GM23338 (cell line): ENCODE measurements at regions not wholly inside any gene's neighbourhood (a gene's known extent, or its start where the extent isn't known, plus 50 kb on each side); places are given as distances from the start of the nearest gene placed in this dataset.

ENCODE experiments used
- ATAC-seq: fragments of 200-7000 bp; cut with Tn5 transposase; 3 replicates; pipeline ENCODE4 v1.9.1; 2020
- DNase-seq: peaks from one replicate; pipeline ENCODE4 v3.0.0-alpha.2; 2015; ENCODE audit warnings: low spot score
- H2AFZ ChIP-seq: fragments of 200-600 bp; sonication (generic); 2 replicates; pipeline ENCODE4 v1.8.0; 2016; ENCODE audit warnings: antibody characterized with exemption, mild to moderate bottlenecking, moderate library complexity
- H3F3A ChIP-seq: fragments of 200-600 bp; sonication (generic); replicated peaks from 2 replicates; pipeline ENCODE4 v1.8.0; 2017; ENCODE audit warnings: antibody characterized with exemption, mixed run types, low read depth
- H3K27ac ChIP-seq: fragments of 200-600 bp; sonication (generic); 2 replicates; pipeline ENCODE4 v1.6.1; 2016; ENCODE audit warnings: low read depth
- H3K27me3 ChIP-seq: fragments of 200-600 bp; sonication (generic); 2 replicates; pipeline ENCODE4 v1.8.0; 2016; ENCODE audit warnings: mild to moderate bottlenecking, mixed run types, moderate library complexity; ENCODE audit not compliant: insufficient read depth
- H3K36me3 ChIP-seq: fragments of 200-600 bp; sonication (generic); 2 replicates; pipeline ENCODE4 v1.8.0; 2016; ENCODE audit warnings: mild to moderate bottlenecking; ENCODE audit not compliant: insufficient read depth
- H3K4me1 ChIP-seq: fragments of 200-600 bp; sonication (generic); 2 replicates; pipeline ENCODE4 v1.8.0; 2016; ENCODE audit warnings: mild to moderate bottlenecking, moderate library complexity; ENCODE audit not compliant: insufficient read depth
- H3K4me2 ChIP-seq: fragments of 200-600 bp; sonication (generic); 2 replicates; pipeline ENCODE4 v1.7.1; 2017; ENCODE audit warnings: mixed run types
- H3K4me3 ChIP-seq: fragments of 200-600 bp; sonication (generic); 2 replicates; pipeline ENCODE4 v1.6.1; 2016; ENCODE audit warnings: mixed run types
- H3K79me2 ChIP-seq: fragments of 200-600 bp; sonication (generic); replicated peaks from 2 replicates; pipeline ENCODE4 v1.8.0; 2017; ENCODE audit warnings: mild to moderate bottlenecking; ENCODE audit not compliant: insufficient read depth
- H3K9me2 ChIP-seq: fragments of 200-600 bp; sonication (generic); 2 replicates; pipeline ENCODE4 v1.8.0; 2017; ENCODE audit not compliant: insufficient read depth
- H4K20me1 ChIP-seq: fragments of 200-600 bp; sonication (generic); replicated peaks from 2 replicates; pipeline ENCODE4 v1.8.0; 2017; ENCODE audit warnings: mild to moderate bottlenecking; ENCODE audit not compliant: insufficient read depth
- H3K27ac Mint-ChIP-seq: 2 replicates; pipeline ENCODE4 v1.8.0; 2020; ENCODE audit warnings: inconsistent platforms, mild to moderate bottlenecking, moderate library complexity, mixed read lengths
- H3K27me3 Mint-ChIP-seq: 3 replicates; pipeline ENCODE4 v1.8.0; 2022; ENCODE audit warnings: low read depth, mild to moderate bottlenecking, moderate library complexity, mixed read lengths, inconsistent platforms; ENCODE audit not compliant: insufficient read depth, poor library complexity
- H3K36me3 Mint-ChIP-seq: 3 replicates; pipeline ENCODE4 v1.8.0; 2021; ENCODE audit warnings: low read depth, mild to moderate bottlenecking, inconsistent platforms, moderate library complexity, mixed read lengths
- H3K4me1 Mint-ChIP-seq: 3 replicates; pipeline ENCODE4 v1.8.0; 2020; ENCODE audit warnings: mild to moderate bottlenecking, inconsistent platforms, mixed read lengths
- H3K4me3 Mint-ChIP-seq: 3 replicates; pipeline ENCODE4 v1.8.0; 2021; ENCODE audit warnings: moderate library complexity, mild to moderate bottlenecking, inconsistent platforms, mixed read lengths
- H3K9me3 Mint-ChIP-seq: 3 replicates; pipeline ENCODE4 v1.8.0; 2020; ENCODE audit warnings: moderate library complexity, mild to moderate bottlenecking, inconsistent platforms, mixed read lengths
- CREB1 ChIP-seq: fragments of 250-450 bp; sonication (Bioruptor Pico); IDR thresholded peaks from 2 replicates; pipeline ENCODE4 v1.5.0; 2020; ENCODE audit warnings: low read depth, mild to moderate bottlenecking, moderate library complexity
- EZH2phosphoT487 ChIP-seq: fragments of 200-600 bp; sonication (generic); IDR thresholded peaks from one replicate; pipeline ENCODE4 v1.8.1; 2018; ENCODE audit warnings: antibody characterized with exemption; ENCODE audit not compliant: unreplicated experiment
- JUNB ChIP-seq: IDR thresholded peaks from one replicate; pipeline ENCODE4 v1.6.1; 2016; ENCODE audit warnings: antibody characterized with exemption; ENCODE audit not compliant: unreplicated experiment
- NANOG ChIP-seq: IDR thresholded peaks from 2 replicates; pipeline ENCODE4 v1.6.1; 2016; ENCODE audit warnings: antibody characterized with exemption, borderline replicate concordance
- POLR2AphosphoS5 ChIP-seq: IDR thresholded peaks from 2 replicates; pipeline ENCODE4 v1.6.1; 2016; ENCODE audit warnings: antibody characterized with exemption, low read depth
- STAT1 ChIP-seq: IDR thresholded peaks from one replicate; pipeline ENCODE4 v1.6.1; 2016; ENCODE audit warnings: antibody characterized with exemption; ENCODE audit not compliant: unreplicated experiment
- ZNF114 ChIP-seq: fragments of 250-450 bp; sonication (Bioruptor Pico); IDR thresholded peaks from 2 replicates; pipeline ENCODE4 v1.5.0; 2020; ENCODE audit warnings: mild to moderate bottlenecking, moderate library complexity
- ZNF331 ChIP-seq: fragments of 250-450 bp; sonication (Bioruptor Pico); IDR thresholded peaks from 2 replicates; pipeline ENCODE4 v1.5.0; 2020; ENCODE audit warnings: low read depth, mild to moderate bottlenecking, moderate library complexity
- TF ChIP-seq, protein P1 (sequence below): fragments of 250-450 bp; sonication (Bioruptor Pico); IDR thresholded peaks from 2 replicates; pipeline ENCODE4 v1.5.0; 2020; ENCODE audit warnings: mild to moderate bottlenecking, moderate library complexity
- TF ChIP-seq, protein P2 (sequence below): IDR thresholded peaks from one replicate; pipeline ENCODE4 v1.6.1; 2018; ENCODE audit warnings: antibody characterized with exemption; ENCODE audit not compliant: unreplicated experiment
- TF ChIP-seq, protein P3 (sequence below): IDR thresholded peaks from 2 replicates; pipeline ENCODE4 v1.6.1; 2016; ENCODE audit warnings: antibody characterized with exemption
- TF ChIP-seq, protein P4 (sequence below), 2 experiments: fragments of 200-600 bp in 1 of 2; sonication (generic) in 1 of 2; conservative IDR thresholded peaks; 2 replicates each; pipeline versions ENCODE4 v1.5.1 to v1.6.1; 2016 to 2017; ENCODE audit warnings: antibody characterized with exemption in 2 of 2, low read depth in 2 of 2, mild to moderate bottlenecking in 2 of 2, moderate library complexity in 1 of 2

DNA sequence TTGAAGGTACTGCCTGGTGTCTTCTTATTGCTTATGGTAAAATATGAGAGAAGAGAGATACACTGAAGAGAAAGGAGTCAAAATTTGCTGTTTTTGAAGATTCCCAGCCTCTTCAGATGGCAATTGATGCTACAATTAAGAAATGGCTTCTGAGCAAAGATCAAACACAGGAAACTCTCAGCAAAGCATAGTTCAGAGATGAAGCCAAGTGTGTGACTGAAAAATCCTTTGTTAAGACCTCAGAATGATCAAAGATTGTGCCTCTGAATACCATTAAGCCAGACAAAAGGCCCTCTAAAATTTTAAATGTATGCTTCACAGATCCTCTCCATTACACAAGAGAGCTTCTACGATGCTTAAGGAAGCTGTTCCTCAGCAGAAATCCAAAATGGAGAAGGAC, 216.3 kb downstream of the UXS1 start:
- H3K9me3 Mint-ChIP-seq = peaks cover 35% of the 10 kb centered on the region
- DNase-seq (no peak), ATAC-seq (no peak)
- no peak overlapping the region for H2AFZ ChIP-seq
- H3K4me2 ChIP-seq = no peak overlapping the region
- no peaks in the 10 kb centered on the region for H3F3A ChIP-seq
- no peaks in the 10 kb centered on the region for H3K36me3 ChIP-seq
- H3K36me3 Mint-ChIP-seq = peaks cover 18% of the 10 kb centered on the region
- TF ChIP-seq ZNF114 (CRISPR knock-in tag) (no peak), EZH2phosphoT487 (no peak), CREB1 (CRISPR knock-in tag) (no peak), STAT1 (no peak), POLR2AphosphoS5 (no peak), JUNB (no peak), NANOG (no peak), ZNF331 (CRISPR knock-in tag) (no peak)
- TF ChIP-seq, protein P1, sequence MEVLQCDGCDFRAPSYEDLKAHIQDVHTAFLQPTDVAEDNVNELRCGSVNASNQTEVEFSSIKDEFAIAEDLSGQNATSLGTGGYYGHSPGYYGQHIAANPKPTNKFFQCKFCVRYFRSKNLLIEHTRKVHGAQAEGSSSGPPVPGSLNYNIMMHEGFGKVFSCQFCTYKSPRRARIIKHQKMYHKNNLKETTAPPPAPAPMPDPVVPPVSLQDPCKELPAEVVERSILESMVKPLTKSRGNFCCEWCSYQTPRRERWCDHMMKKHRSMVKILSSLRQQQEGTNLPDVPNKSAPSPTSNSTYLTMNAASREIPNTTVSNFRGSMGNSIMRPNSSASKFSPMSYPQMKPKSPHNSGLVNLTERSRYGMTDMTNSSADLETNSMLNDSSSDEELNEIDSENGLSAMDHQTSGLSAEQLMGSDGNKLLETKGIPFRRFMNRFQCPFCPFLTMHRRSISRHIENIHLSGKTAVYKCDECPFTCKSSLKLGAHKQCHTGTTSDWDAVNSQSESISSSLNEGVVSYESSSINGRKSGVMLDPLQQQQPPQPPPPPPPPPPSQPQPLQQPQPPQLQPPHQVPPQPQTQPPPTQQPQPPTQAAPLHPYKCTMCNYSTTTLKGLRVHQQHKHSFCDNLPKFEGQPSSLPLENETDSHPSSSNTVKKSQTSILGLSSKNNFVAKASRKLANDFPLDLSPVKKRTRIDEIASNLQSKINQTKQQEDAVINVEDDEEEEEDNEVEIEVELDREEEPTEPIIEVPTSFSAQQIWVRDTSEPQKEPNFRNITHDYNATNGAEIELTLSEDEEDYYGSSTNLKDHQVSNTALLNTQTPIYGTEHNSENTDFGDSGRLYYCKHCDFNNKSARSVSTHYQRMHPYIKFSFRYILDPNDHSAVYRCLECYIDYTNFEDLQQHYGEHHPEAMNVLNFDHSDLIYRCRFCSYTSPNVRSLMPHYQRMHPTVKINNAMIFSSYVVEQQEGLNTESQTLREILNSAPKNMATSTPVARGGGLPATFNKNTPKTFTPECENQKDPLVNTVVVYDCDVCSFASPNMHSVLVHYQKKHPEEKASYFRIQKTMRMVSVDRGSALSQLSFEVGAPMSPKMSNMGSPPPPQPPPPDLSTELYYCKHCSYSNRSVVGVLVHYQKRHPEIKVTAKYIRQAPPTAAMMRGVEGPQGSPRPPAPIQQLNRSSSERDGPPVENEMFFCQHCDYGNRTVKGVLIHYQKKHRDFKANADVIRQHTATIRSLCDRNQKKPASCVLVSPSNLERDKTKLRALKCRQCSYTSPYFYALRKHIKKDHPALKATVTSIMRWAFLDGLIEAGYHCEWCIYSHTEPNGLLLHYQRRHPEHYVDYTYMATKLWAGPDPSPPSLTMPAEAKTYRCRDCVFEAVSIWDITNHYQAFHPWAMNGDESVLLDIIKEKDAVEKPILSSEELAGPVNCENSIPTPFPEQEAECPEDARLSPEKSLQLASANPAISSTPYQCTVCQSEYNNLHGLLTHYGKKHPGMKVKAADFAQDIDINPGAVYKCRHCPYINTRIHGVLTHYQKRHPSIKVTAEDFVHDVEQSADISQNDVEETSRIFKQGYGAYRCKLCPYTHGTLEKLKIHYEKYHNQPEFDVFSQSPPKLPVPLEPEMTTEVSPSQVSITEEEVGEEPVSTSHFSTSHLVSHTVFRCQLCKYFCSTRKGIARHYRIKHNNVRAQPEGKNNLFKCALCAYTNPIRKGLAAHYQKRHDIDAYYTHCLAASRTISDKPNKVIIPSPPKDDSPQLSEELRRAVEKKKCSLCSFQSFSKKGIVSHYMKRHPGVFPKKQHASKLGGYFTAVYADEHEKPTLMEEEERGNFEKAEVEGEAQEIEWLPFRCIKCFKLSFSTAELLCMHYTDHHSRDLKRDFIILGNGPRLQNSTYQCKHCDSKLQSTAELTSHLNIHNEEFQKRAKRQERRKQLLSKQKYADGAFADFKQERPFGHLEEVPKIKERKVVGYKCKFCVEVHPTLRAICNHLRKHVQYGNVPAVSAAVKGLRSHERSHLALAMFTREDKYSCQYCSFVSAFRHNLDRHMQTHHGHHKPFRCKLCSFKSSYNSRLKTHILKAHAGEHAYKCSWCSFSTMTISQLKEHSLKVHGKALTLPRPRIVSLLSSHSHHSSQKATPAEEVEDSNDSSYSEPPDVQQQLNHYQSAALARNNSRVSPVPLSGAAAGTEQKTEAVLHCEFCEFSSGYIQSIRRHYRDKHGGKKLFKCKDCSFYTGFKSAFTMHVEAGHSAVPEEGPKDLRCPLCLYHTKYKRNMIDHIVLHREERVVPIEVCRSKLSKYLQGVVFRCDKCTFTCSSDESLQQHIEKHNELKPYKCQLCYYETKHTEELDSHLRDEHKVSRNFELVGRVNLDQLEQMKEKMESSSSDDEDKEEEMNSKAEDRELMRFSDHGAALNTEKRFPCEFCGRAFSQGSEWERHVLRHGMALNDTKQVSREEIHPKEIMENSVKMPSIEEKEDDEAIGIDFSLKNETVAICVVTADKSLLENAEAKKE (CRISPR knock-in tag) = no peak
- TF ChIP-seq, protein P2, sequence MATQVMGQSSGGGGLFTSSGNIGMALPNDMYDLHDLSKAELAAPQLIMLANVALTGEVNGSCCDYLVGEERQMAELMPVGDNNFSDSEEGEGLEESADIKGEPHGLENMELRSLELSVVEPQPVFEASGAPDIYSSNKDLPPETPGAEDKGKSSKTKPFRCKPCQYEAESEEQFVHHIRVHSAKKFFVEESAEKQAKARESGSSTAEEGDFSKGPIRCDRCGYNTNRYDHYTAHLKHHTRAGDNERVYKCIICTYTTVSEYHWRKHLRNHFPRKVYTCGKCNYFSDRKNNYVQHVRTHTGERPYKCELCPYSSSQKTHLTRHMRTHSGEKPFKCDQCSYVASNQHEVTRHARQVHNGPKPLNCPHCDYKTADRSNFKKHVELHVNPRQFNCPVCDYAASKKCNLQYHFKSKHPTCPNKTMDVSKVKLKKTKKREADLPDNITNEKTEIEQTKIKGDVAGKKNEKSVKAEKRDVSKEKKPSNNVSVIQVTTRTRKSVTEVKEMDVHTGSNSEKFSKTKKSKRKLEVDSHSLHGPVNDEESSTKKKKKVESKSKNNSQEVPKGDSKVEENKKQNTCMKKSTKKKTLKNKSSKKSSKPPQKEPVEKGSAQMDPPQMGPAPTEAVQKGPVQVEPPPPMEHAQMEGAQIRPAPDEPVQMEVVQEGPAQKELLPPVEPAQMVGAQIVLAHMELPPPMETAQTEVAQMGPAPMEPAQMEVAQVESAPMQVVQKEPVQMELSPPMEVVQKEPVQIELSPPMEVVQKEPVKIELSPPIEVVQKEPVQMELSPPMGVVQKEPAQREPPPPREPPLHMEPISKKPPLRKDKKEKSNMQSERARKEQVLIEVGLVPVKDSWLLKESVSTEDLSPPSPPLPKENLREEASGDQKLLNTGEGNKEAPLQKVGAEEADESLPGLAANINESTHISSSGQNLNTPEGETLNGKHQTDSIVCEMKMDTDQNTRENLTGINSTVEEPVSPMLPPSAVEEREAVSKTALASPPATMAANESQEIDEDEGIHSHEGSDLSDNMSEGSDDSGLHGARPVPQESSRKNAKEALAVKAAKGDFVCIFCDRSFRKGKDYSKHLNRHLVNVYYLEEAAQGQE = no peak
- TF ChIP-seq, protein P3, sequence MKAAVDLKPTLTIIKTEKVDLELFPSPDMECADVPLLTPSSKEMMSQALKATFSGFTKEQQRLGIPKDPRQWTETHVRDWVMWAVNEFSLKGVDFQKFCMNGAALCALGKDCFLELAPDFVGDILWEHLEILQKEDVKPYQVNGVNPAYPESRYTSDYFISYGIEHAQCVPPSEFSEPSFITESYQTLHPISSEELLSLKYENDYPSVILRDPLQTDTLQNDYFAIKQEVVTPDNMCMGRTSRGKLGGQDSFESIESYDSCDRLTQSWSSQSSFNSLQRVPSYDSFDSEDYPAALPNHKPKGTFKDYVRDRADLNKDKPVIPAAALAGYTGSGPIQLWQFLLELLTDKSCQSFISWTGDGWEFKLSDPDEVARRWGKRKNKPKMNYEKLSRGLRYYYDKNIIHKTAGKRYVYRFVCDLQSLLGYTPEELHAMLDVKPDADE = no peak
- TF ChIP-seq, protein P4, sequence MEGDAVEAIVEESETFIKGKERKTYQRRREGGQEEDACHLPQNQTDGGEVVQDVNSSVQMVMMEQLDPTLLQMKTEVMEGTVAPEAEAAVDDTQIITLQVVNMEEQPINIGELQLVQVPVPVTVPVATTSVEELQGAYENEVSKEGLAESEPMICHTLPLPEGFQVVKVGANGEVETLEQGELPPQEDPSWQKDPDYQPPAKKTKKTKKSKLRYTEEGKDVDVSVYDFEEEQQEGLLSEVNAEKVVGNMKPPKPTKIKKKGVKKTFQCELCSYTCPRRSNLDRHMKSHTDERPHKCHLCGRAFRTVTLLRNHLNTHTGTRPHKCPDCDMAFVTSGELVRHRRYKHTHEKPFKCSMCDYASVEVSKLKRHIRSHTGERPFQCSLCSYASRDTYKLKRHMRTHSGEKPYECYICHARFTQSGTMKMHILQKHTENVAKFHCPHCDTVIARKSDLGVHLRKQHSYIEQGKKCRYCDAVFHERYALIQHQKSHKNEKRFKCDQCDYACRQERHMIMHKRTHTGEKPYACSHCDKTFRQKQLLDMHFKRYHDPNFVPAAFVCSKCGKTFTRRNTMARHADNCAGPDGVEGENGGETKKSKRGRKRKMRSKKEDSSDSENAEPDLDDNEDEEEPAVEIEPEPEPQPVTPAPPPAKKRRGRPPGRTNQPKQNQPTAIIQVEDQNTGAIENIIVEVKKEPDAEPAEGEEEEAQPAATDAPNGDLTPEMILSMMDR (conservative IDR thresholded peaks at IDR 0.05; ENCODE audit: low read depth in 2 of 2) = no peak
- H4K20me1 ChIP-seq = no peaks in the 10 kb centered on the region
- H3K27me3 ChIP-seq = no peaks in the 10 kb centered on the region
- H3K9me2 ChIP-seq = no peaks in the 10 kb centered on the region
- H3K27ac Mint-ChIP-seq = no peak overlapping the region
- H3K4me1 Mint-ChIP-seq = no peaks in the 10 kb centered on the region
- no peak overlapping the region for H3K27ac ChIP-seq
- no peak overlapping the region for H3K4me3 Mint-ChIP-seq
- no peak overlapping the region for H3K4me3 ChIP-seq
- peaks cover 8% of the 10 kb centered on the region for H3K27me3 Mint-ChIP-seq
- H3K4me1 ChIP-seq = no peaks in the 10 kb centered on the region
- H3K79me2 ChIP-seq = no peaks in the 10 kb centered on the region
